Vagina (tissue), 2 donors: ENCODE measurements at regions not wholly inside any gene's neighbourhood (a gene's known extent, or its start where the extent isn't known, plus 50 kb on each side); places are given as distances from the start of the nearest gene placed in this dataset.

Experiments used
- CTCF ChIP-seq, 3 experiments: fragments of 450-650 bp in 2 of 3; fragments of 200-600 bp in 1 of 3; sonication (generic) in 1 of 3; IDR thresholded peaks; one replicate each; pipeline ENCODE4 v1.5.1; 2017 to 2019; ENCODE audit warnings: antibody characterized with exemption in 3 of 3, mild to moderate bottlenecking in 2 of 3, moderate library complexity in 2 of 3
- POLR2AphosphoS5 ChIP-seq, 2 donors: sonication (generic); formaldehyde crosslinking; IDR thresholded peaks; one replicate each; pipeline ENCODE4 v1.9.0; 2017; ENCODE audit warnings: antibody characterized with exemption in 2 of 2, mild to moderate bottlenecking in 2 of 2, low read depth in 1 of 2; ENCODE audit not compliant: insufficient read depth in 1 of 2

- TF ChIP-seq CTCF (IDR thresholded peaks at IDR 0.05) (no peak), POLR2AphosphoS5 (IDR thresholded peaks at IDR 0.05; ENCODE audit: insufficient read depth in 1 of 2, low read depth in 1 of 2) (no peak)
Measured at GRCh38 chr6:22726966-22727365, 157.6 kb downstream of the HDGFL1 start.
